Liver (tissue), 8 donors: ENCODE measurements at regions not wholly inside any gene's neighbourhood (a gene's known extent, or its start where the extent isn't known, plus 50 kb on each side); places are given as distances from the start of the nearest gene placed in this dataset.

ENCODE experiments used
- DNase-seq: peaks from one replicate; pipeline ENCODE4 v3.0.0-alpha.2; 2017; ENCODE audit warnings: low spot score
- H3K27ac ChIP-seq, 2 donors: one replicate each; pipeline ENCODE4 v1.7.0; 2013; ENCODE audit warnings: inconsistent platforms in 2 of 2, low read length in 2 of 2, control low read depth in 1 of 2, low read depth in 1 of 2, mild to moderate bottlenecking in 1 of 2
- H3K27me3 ChIP-seq, 4 donors: one replicate each; pipeline versions ENCODE4 v1.6.1 to v1.7.0; 2013; ENCODE audit warnings: low read length in 3 of 4, inconsistent platforms in 1 of 4, mild to moderate bottlenecking in 1 of 4, moderate library complexity in 1 of 4; ENCODE audit not compliant: control insufficient read depth in 4 of 4, insufficient read depth in 4 of 4
- H3K36me3 ChIP-seq, 4 donors: one replicate each; pipeline versions ENCODE4 v1.6.1 to v1.7.0; 2013; ENCODE audit warnings: low read length in 3 of 4, mild to moderate bottlenecking in 3 of 4, low read depth in 1 of 4, moderate library complexity in 1 of 4; ENCODE audit not compliant: control insufficient read depth in 4 of 4, insufficient read depth in 3 of 4
- H3K4me1 ChIP-seq, 4 donors: one replicate each; pipeline versions ENCODE4 v1.6.1 to v1.7.0; 2013; ENCODE audit warnings: low read length in 3 of 4, mild to moderate bottlenecking in 3 of 4, moderate library complexity in 1 of 4; ENCODE audit not compliant: control insufficient read depth in 4 of 4, insufficient read depth in 4 of 4
- H3K4me3 ChIP-seq, 3 donors: one replicate each; pipeline versions ENCODE4 v1.6.1 to v1.7.0; 2013; ENCODE audit warnings: low read length in 3 of 3, control low read depth in 1 of 3, low read depth in 1 of 3, mild to moderate bottlenecking in 1 of 3
- H3K9ac ChIP-seq, 2 donors: one replicate each; pipeline ENCODE4 v1.7.0; 2013; ENCODE audit warnings: low read length in 2 of 2, mild to moderate bottlenecking in 2 of 2, moderate library complexity in 2 of 2, control low read depth in 1 of 2, low read depth in 1 of 2
- H3K9me3 ChIP-seq, 4 donors: one replicate each; pipeline versions ENCODE4 v1.6.1 to v1.7.0; 2013; ENCODE audit warnings: low read length in 3 of 4; ENCODE audit not compliant: control insufficient read depth in 4 of 4
- EGR1 ChIP-seq, 2 donors: IDR thresholded peaks; 2 replicates each; pipeline ENCODE4 v1.6.1; 2016 to 2018; ENCODE audit warnings: antibody characterized with exemption in 2 of 2, low read depth in 2 of 2
- FOXA1 ChIP-seq: IDR thresholded peaks from 2 replicates; pipeline ENCODE4 v1.6.1; 2016; ENCODE audit warnings: antibody characterized with exemption
- FOXA2 ChIP-seq: IDR thresholded peaks from 2 replicates; pipeline ENCODE4 v1.6.1; 2016; ENCODE audit warnings: antibody characterized with exemption
- GABPA ChIP-seq, 2 donors: IDR thresholded peaks in 1 of 2; conservative IDR thresholded peaks in 1 of 2; 2 replicates each; pipeline ENCODE4 v1.6.1; 2016; ENCODE audit warnings: antibody characterized with exemption in 2 of 2, mild to moderate bottlenecking in 1 of 2, moderate library complexity in 1 of 2
- HNF4A ChIP-seq, 2 donors: conservative IDR thresholded peaks; 2 replicates each; pipeline ENCODE4 v1.6.1; 2016; ENCODE audit warnings: antibody characterized with exemption in 2 of 2, mild to moderate bottlenecking in 2 of 2
- HNF4G ChIP-seq: IDR thresholded peaks from 2 replicates; pipeline ENCODE4 v1.6.1; 2016; ENCODE audit warnings: antibody characterized with exemption
- JUND ChIP-seq, 2 donors: IDR thresholded peaks; 2 replicates each; pipeline ENCODE4 v1.6.1; 2016; ENCODE audit warnings: antibody characterized with exemption in 2 of 2
- NR2F2 ChIP-seq: IDR thresholded peaks from 2 replicates; pipeline ENCODE4 v1.6.1; 2016; ENCODE audit warnings: antibody characterized with exemption
- RAD21 ChIP-seq, 2 donors: IDR thresholded peaks; 2 replicates each; pipeline ENCODE4 v1.6.1; 2016; ENCODE audit warnings: antibody characterized with exemption in 2 of 2, mild to moderate bottlenecking in 2 of 2
- RXRA ChIP-seq, 2 donors: IDR thresholded peaks; 2 replicates each; pipeline ENCODE4 v1.6.1; 2017 to 2018; ENCODE audit warnings: antibody characterized with exemption in 2 of 2, mild to moderate bottlenecking in 1 of 2
- SP1 ChIP-seq: IDR thresholded peaks from 2 replicates; pipeline ENCODE4 v1.6.1; 2018; ENCODE audit warnings: antibody characterized with exemption, mild to moderate bottlenecking
- TAF1 ChIP-seq: conservative IDR thresholded peaks from 2 replicates; pipeline ENCODE4 v1.6.1; 2016; ENCODE audit warnings: antibody characterized with exemption, mild to moderate bottlenecking
- YY1 ChIP-seq: IDR thresholded peaks from 2 replicates; pipeline ENCODE4 v1.6.1; 2016; ENCODE audit warnings: antibody characterized with exemption, mild to moderate bottlenecking
- WGBS: extraction: QIAGEN DNeasy Blood & Tissue Kit; methylation state at CpG from one replicate; pipeline ENCODE4 v1.1.7; 2013; 5-methylcytosine and 5-hydroxymethylcytosine counted together
- TF ChIP-seq, protein P1 (sequence below): fragments of 150-350 bp; IDR thresholded peaks from 2 replicates; pipeline ENCODE4 v1.5.1; 2017; ENCODE audit warnings: improper control_type of control experiment, low read depth, low read length; ENCODE audit not compliant: missing input control
- TF ChIP-seq, protein P2 (sequence below): IDR thresholded peaks from 2 replicates; pipeline ENCODE4 v1.6.1; 2016; ENCODE audit warnings: antibody characterized with exemption
- TF ChIP-seq, protein P3 (sequence below): IDR thresholded peaks from 2 replicates; pipeline ENCODE4 v1.6.1; 2016; ENCODE audit warnings: antibody characterized with exemption
- TF ChIP-seq, protein P4 (sequence below): IDR thresholded peaks from 2 replicates; pipeline ENCODE4 v1.6.1; 2016; ENCODE audit warnings: antibody characterized with exemption, mild to moderate bottlenecking
- TF ChIP-seq, protein P5 (sequence below): IDR thresholded peaks from 2 replicates; pipeline ENCODE4 v1.6.1; 2016; ENCODE audit warnings: antibody characterized with exemption
- donor health status: healthy.
- donor health status: healthy.
- donor health status: healthy.
- donor health status: healthy.
- donor health status: healthy.

DNA sequence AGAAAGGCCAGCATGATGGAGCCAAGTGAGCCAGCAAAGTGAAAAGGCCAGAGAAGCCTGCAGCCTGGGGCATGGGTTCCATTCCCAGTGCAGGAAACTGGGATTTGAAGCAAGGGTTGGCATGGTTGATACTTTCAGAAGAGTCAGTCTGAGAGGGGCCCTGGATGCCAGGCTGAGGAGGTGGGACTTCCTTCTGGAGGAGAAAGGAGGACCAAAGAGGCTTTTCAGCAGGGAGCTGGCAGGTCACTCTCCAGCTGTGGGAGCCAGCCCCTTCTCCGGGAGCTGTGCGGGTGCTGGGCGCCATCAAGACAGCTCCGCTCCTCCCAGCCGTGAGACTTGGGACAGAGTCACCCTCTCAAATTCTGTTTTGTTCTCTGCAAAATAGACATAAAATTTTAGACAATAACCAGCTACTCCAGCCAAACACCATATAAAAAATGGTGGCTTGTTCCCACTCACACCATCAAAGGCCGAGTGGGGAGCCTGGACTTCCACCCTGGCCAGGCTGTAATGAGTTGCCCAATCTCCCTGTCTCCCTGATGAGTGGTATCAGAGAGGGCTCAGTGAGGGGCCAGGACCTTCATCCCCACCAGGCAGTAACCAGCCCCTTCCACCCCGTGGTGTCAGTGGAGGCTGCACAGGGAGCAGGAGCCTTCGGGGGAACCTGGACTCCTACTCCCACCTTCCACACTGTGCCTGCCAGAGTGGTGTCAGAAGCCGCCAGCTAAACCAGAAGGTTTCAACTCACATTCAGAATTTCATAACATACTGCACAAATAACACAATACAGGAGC lies 133.6 kb upstream of the RET start:
- WGBS, result 84% methylated on average over 9 of the region's 9 CpGs
- Histone ChIP-seq H3K27me3 (no peaks in the 10 kb centered on the region), H3K4me3 (no peak overlapping the region), H3K27ac (no peak overlapping the region), H3K9me3 (no peaks in the 10 kb centered on the region), H3K9ac (no peak overlapping the region), H3K4me1 (no peaks in the 10 kb centered on the region), H3K36me3 (no peaks in the 10 kb centered on the region)
- no peak for TF ChIP-seq RAD21 (IDR thresholded peaks at IDR 0.05)
- TF ChIP-seq, protein P1, sequence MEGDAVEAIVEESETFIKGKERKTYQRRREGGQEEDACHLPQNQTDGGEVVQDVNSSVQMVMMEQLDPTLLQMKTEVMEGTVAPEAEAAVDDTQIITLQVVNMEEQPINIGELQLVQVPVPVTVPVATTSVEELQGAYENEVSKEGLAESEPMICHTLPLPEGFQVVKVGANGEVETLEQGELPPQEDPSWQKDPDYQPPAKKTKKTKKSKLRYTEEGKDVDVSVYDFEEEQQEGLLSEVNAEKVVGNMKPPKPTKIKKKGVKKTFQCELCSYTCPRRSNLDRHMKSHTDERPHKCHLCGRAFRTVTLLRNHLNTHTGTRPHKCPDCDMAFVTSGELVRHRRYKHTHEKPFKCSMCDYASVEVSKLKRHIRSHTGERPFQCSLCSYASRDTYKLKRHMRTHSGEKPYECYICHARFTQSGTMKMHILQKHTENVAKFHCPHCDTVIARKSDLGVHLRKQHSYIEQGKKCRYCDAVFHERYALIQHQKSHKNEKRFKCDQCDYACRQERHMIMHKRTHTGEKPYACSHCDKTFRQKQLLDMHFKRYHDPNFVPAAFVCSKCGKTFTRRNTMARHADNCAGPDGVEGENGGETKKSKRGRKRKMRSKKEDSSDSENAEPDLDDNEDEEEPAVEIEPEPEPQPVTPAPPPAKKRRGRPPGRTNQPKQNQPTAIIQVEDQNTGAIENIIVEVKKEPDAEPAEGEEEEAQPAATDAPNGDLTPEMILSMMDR, result no peak
- no peak for TF ChIP-seq JUND (IDR thresholded peaks at IDR 0.05)
- TF ChIP-seq, protein P2, sequence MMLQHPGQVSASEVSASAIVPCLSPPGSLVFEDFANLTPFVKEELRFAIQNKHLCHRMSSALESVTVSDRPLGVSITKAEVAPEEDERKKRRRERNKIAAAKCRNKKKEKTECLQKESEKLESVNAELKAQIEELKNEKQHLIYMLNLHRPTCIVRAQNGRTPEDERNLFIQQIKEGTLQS, result no peak
- TF ChIP-seq EGR1 (IDR thresholded peaks at IDR 0.05; ENCODE audit: low read depth in 2 of 2), result no peak
- TF ChIP-seq, protein P3, sequence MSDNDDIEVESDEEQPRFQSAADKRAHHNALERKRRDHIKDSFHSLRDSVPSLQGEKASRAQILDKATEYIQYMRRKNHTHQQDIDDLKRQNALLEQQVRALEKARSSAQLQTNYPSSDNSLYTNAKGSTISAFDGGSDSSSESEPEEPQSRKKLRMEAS, result no peak
- no peak for TF ChIP-seq RXRA (IDR thresholded peaks at IDR 0.05)
- TF ChIP-seq, protein P4, sequence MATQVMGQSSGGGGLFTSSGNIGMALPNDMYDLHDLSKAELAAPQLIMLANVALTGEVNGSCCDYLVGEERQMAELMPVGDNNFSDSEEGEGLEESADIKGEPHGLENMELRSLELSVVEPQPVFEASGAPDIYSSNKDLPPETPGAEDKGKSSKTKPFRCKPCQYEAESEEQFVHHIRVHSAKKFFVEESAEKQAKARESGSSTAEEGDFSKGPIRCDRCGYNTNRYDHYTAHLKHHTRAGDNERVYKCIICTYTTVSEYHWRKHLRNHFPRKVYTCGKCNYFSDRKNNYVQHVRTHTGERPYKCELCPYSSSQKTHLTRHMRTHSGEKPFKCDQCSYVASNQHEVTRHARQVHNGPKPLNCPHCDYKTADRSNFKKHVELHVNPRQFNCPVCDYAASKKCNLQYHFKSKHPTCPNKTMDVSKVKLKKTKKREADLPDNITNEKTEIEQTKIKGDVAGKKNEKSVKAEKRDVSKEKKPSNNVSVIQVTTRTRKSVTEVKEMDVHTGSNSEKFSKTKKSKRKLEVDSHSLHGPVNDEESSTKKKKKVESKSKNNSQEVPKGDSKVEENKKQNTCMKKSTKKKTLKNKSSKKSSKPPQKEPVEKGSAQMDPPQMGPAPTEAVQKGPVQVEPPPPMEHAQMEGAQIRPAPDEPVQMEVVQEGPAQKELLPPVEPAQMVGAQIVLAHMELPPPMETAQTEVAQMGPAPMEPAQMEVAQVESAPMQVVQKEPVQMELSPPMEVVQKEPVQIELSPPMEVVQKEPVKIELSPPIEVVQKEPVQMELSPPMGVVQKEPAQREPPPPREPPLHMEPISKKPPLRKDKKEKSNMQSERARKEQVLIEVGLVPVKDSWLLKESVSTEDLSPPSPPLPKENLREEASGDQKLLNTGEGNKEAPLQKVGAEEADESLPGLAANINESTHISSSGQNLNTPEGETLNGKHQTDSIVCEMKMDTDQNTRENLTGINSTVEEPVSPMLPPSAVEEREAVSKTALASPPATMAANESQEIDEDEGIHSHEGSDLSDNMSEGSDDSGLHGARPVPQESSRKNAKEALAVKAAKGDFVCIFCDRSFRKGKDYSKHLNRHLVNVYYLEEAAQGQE, result no peak
- no peak for TF ChIP-seq FOXA1
- no peak for TF ChIP-seq NR2F2
- no peak for TF ChIP-seq HNF4A (conservative IDR thresholded peaks at IDR 0.05)
- no peak for TF ChIP-seq FOXA2
- TF ChIP-seq YY1, result no peak
- TF ChIP-seq TAF1, result no peak
- TF ChIP-seq SP1, result no peak
- no peak for TF ChIP-seq GABPA (IDR thresholded peaks at IDR 0.05 in 1 of 2, conservative IDR thresholded peaks at IDR 0.05 in 1 of 2)
- TF ChIP-seq, protein P5, sequence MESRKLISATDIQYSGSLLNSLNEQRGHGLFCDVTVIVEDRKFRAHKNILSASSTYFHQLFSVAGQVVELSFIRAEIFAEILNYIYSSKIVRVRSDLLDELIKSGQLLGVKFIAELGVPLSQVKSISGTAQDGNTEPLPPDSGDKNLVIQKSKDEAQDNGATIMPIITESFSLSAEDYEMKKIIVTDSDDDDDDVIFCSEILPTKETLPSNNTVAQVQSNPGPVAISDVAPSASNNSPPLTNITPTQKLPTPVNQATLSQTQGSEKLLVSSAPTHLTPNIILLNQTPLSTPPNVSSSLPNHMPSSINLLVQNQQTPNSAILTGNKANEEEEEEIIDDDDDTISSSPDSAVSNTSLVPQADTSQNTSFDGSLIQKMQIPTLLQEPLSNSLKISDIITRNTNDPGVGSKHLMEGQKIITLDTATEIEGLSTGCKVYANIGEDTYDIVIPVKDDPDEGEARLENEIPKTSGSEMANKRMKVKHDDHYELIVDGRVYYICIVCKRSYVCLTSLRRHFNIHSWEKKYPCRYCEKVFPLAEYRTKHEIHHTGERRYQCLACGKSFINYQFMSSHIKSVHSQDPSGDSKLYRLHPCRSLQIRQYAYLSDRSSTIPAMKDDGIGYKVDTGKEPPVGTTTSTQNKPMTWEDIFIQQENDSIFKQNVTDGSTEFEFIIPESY, result no peak
- TF ChIP-seq HNF4G, result no peak
- no peak for DNase-seq
